ENCODE measurements at regions not wholly inside any gene's neighbourhood (a gene's known extent, or its start where the extent isn't known, plus 50 kb on each side); places are given as distances from the start of the nearest gene placed in this dataset.

DNA sequence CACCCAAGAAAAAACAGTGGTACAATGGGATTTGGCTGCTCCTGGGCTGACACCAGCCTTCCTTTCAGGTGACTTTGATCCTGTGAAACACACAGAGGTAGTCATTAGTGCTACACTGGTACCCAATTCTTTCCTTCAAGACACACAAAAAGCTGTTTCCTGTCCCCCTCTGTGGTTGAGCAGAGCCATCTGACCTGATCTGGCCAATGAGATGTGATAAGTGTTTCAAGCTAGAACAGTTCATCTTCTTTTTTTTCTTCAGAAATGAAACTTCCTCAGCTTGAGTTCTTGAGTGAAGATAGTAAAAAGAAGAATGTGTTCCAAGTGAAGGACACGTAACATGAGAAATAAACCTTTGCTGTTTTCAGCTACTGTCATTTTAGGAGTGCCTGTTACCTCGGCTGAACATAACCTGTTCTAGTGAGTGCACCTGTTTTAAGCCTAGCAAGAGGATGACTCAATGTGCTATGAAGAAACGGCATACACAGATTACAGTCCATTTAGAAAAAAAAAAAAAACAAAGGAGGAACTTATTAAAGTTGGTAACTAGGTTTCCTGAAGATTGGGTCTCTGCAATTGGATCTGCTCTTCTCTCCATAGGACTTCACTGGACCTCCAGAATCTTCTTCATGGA, 287.8 kb downstream of the GAS1 start:
- TF ChIP-seq, protein P1, sequence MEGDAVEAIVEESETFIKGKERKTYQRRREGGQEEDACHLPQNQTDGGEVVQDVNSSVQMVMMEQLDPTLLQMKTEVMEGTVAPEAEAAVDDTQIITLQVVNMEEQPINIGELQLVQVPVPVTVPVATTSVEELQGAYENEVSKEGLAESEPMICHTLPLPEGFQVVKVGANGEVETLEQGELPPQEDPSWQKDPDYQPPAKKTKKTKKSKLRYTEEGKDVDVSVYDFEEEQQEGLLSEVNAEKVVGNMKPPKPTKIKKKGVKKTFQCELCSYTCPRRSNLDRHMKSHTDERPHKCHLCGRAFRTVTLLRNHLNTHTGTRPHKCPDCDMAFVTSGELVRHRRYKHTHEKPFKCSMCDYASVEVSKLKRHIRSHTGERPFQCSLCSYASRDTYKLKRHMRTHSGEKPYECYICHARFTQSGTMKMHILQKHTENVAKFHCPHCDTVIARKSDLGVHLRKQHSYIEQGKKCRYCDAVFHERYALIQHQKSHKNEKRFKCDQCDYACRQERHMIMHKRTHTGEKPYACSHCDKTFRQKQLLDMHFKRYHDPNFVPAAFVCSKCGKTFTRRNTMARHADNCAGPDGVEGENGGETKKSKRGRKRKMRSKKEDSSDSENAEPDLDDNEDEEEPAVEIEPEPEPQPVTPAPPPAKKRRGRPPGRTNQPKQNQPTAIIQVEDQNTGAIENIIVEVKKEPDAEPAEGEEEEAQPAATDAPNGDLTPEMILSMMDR (conservative IDR thresholded peaks at IDR 0.05; ENCODE audit: low read length): no peak
- H3K4me3 ChIP-seq (ENCODE audit: low read length): no peak overlapping the region
- peak; percentile 21 for DNase-seq (ENCODE audit: low read depth)

DNA sequence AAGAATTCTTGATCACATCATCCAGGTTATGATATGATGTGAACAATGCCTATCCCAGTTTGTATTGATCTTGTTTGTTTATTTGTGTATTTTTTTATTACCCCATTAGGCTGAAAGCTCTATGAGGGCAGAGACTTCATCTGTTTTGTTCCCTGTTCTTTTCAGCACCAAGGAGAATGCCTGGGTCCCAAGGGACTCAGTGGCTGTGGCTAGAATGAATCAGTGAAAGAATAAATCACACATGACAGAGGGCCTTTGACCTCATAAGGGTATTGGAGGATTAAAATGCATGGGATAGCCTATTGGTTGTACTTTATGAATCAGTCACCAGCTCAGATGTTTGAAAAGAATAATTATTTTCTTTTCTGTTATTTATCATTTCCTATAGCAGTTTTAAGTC, 292.2 kb downstream of the GAS1 start:
- DNase-seq (ENCODE audit: low read depth): peak; percentile 44
- TF ChIP-seq, protein P1 (conservative IDR thresholded peaks at IDR 0.05; ENCODE audit: low read length): no peak
- H3K4me3 ChIP-seq (ENCODE audit: low read length): no peak overlapping the region

DNA sequence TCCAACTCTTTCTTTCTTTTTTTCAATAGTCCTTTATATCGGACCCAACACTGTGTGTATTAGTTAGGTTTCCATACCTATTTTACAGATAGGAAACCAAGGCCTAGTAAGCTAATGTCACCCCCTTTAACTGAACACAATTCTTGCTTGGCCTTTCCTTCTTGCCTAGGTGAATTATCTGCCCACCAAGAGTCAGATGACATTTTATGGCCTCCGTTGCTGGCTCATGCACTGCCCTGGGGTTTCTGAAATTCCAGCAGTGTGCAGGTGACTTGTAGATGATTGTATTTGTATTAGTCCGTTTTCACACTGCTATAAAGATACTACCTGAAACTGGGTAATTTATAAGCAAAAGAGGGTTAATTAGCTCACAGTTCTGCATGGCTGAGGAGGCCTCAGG, 293.8 kb downstream of the GAS1 start:
- TF ChIP-seq, protein P1 (conservative IDR thresholded peaks at IDR 0.05; ENCODE audit: low read length): no peak
- DNase-seq (ENCODE audit: low read depth): no peak
- H3K4me3 ChIP-seq (ENCODE audit: low read length): no peak overlapping the region

DNA sequence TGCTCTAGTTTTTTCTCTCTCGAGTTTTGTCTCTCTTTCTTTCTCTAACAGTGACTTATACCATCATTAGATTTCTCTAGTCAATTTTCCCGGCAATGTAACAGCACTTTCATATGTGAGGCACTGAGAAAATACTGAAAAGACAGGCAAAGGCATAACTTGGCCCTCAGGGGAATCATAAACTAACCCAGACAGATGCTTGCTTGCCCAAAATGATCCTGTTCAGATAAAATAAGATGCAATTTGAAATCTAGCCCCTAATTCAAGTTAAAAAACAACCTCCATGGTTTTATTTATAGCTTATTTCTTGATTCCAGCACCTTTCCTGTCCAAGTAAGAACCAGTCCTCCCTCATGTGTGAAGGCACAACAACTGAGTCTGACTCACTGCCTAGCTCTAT, 294.6 kb downstream of the GAS1 start:
- no peak overlapping the region for H3K4me3 ChIP-seq (ENCODE audit: low read length)
- DNase-seq (ENCODE audit: low read depth): peak; percentile 68
- TF ChIP-seq, protein P1 (conservative IDR thresholded peaks at IDR 0.05; ENCODE audit: low read length): no peak

DNA sequence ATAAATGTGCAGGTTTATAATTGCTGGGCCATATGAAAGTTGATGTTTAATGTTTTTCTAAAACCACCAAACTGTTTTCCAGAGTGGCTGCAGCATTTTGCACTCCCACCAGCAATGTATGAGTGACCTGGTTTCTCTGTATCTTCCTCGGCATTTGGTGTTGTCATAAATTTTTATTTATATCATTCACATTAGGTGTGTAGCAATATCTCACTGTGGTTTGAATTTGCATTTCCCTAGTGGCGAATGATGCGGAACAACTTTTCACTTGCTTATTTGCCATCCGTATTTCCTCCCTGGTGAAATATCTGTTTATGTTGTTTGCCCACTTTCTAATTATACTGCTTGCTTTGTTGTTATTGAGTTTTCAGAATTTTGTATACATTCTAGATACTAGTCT, 295.7 kb upstream of the TUT7 start:
- no peak overlapping the region for H3K4me3 ChIP-seq (ENCODE audit: low read length)
- TF ChIP-seq, protein P1 (conservative IDR thresholded peaks at IDR 0.05; ENCODE audit: low read length): no peak
- DNase-seq (ENCODE audit: low read depth): no peak

DNA sequence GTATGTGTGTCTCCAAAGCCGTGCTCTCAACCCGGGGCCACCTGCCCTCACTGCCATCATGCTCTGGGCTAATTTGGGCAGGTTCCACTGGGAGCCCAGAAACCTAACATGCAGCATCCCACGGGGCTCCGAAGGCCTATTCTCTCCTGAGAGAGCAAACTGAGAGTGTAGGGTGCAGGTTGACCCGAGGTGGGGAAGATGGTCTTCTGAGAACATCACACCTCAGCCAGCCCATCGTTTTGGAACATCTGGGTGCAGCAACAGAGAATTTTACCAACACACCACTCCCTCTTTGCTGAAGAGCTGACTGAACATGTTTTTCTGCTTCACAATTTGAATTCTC, 294.6 kb upstream of the TUT7 start:
- TF ChIP-seq, protein P1 (conservative IDR thresholded peaks at IDR 0.05; ENCODE audit: low read length): no peak
- no peak overlapping the region for H3K4me3 ChIP-seq (ENCODE audit: low read length)
- DNase-seq (ENCODE audit: low read depth): no peak

DNA sequence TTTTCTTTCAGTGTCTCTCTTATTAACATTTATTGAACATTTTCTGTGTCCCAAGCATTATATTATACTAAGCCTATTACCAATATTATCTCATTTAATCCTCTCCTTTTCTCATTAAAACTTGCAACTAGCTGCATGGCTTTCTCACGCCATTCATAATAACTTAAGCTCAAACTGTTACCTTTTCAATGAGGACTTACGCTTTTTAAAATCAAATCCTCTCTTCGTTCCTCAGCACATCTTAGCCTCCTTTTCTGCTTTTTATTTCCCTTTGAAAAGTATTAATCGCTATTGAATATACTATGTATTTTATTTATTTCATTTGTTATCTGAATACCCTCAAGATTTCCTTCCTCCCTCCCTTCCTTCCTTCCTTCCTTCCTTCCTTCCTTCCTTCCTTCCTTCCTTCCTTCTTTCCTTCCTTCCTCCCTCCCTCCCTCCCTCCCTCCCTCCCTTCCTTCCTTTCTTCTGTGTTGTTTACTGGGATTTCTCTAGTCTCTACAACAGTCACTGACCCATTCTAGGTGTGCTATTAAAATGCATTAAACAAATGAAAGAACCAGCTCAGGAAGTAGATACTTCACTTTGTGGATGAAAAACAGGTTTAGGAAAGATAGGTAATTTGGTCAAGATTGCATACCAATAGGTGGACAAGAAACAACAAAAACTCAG, 294.1 kb upstream of the TUT7 start:
- no peak overlapping the region for H3K4me3 ChIP-seq (ENCODE audit: low read length)
- DNase-seq (ENCODE audit: low read depth): no peak
- TF ChIP-seq, protein P1 (conservative IDR thresholded peaks at IDR 0.05; ENCODE audit: low read length): no peak
